BJ (cell line): ENCODE measurements at regions not wholly inside any gene's neighbourhood (a gene's known extent, or its start where the extent isn't known, plus 50 kb on each side); places are given as distances from the start of the nearest gene placed in this dataset.

Source experiments
- CTCF ChIA-PET: fragments of 350-600 bp; formaldehyde crosslinking; extraction: SDS; loops from one replicate; lab custom pipeline; 2021; ENCODE audit warnings: antibody characterized with exemption, inconsistent platforms; lab: Yijun Ruan, JAX
- POLR2A ChIA-PET: fragments of 300-600 bp; sonication (Branson Sonifier 250); formaldehyde crosslinking; extraction: SDS; loops from one replicate; lab custom pipeline; 2021; ENCODE audit warnings: antibody characterized with exemption; lab: Charles Lee
- DNase-seq: peaks from one replicate; pipeline ENCODE4 v3.0.0-alpha.2; 2011; ENCODE audit warnings: low read depth
- H3K27me3 ChIP-seq: 2 replicates; pipeline ENCODE4 v1.6.0; 2011; ENCODE audit warnings: low read length; ENCODE audit not compliant: control insufficient read depth, insufficient read depth
- H3K36me3 ChIP-seq: 2 replicates; pipeline ENCODE4 v1.5.1; 2011; ENCODE audit warnings: low read length; ENCODE audit not compliant: control insufficient read depth, insufficient read depth
- H3K4me3 ChIP-seq: 2 replicates; pipeline ENCODE4 v1.5.1; 2011; ENCODE audit warnings: low read depth, mild to moderate bottlenecking, control low read depth, low read length
- CTCF ChIP-seq: IDR thresholded peaks from 2 replicates; pipeline ENCODE4 v1.5.1; 2011; ENCODE audit warnings: low read depth, mild to moderate bottlenecking, control low read depth, inconsistent platforms, low read length, moderate library complexity; ENCODE audit not compliant: insufficient read depth

GRCh38 chr2:118586312-118586711, 261.1 kb downstream of the EN1 start:
- Histone ChIP-seq H3K36me3 (no peaks in the 10 kb centered on the region), H3K4me3 (no peak overlapping the region), H3K27me3 (no peaks in the 10 kb centered on the region; the same call in none of the 2 replicates)
- ChIA-PET CTCF (interaction anchor here (1.1 kb wide), 1 partner anchor 8 kb away, joined by 3 read pairs; no protein-coding TSS in a partner anchor), POLR2A (no interaction called here)
- no peak for DNase-seq
- TF ChIP-seq CTCF, result no peak

- no peak for DNase-seq
- Histone ChIP-seq H3K27me3 (no peaks in the 10 kb centered on the region; the same call in none of the 2 replicates), H3K4me3 (no peak overlapping the region), H3K36me3 (no peaks in the 10 kb centered on the region)
- ChIA-PET CTCF (no interaction called here), POLR2A (no interaction called here)
- no peak for TF ChIP-seq CTCF
Measured at GRCh38 chr2:118584877-118585276, 262.6 kb downstream of the EN1 start.

GRCh38 chr2:118584062-118584749, 263.2 kb downstream of the EN1 start:
- H3K36me3 ChIP-seq, result no peaks in the 10 kb centered on the region
- H3K27me3 ChIP-seq, result no peaks in the 10 kb centered on the region; the same call in 1 of the 2 replicates
- CTCF ChIA-PET, result no interaction called here
- TF ChIP-seq CTCF, result no peak
- DNase-seq, result no peak
- H3K4me3 ChIP-seq, result no peak overlapping the region
- POLR2A ChIA-PET, result no interaction called here

- Histone ChIP-seq H3K4me3 (no peak overlapping the region), H3K27me3 (no peaks in the 10 kb centered on the region; the same call in 1 of the 2 replicates), H3K36me3 (no peaks in the 10 kb centered on the region)
- TF ChIP-seq CTCF, result no peak
- CTCF ChIA-PET, result no interaction called here
- no peak for DNase-seq
- POLR2A ChIA-PET, result no interaction called here
Measured at GRCh38 chr2:118582058-118582457, 265.4 kb downstream of the EN1 start.

- TF ChIP-seq CTCF, result no peak
- ChIA-PET CTCF (interaction anchor here (0.6 to 1.3 kb wide), 2 partner anchors 41 to 275 kb away, joined by 3 read pairs; no protein-coding TSS in a partner anchor), POLR2A (interaction anchor here (0.6 kb wide), 1 partner anchor 65 kb away, joined by 9 read pairs; no protein-coding TSS in a partner anchor)
- no peaks in the 10 kb centered on the region; the same call in 1 of the 2 replicates for H3K27me3 ChIP-seq
- DNase-seq, result no peak
- H3K36me3 ChIP-seq, result no peaks in the 10 kb centered on the region
- H3K4me3 ChIP-seq, result no peak overlapping the region
Measured at GRCh38 chr2:118580651-118581050, 266.8 kb downstream of the EN1 start.
